Nephron (organoid): ENCODE measurements at regions not wholly inside any gene's neighbourhood (a gene's known extent, or its start where the extent isn't known, plus 50 kb on each side); places are given as distances from the start of the nearest gene placed in this dataset.

Experiments used
- H3K27ac Mint-ChIP-seq, 3 experiments: 2 replicates each; pipeline ENCODE4 v1.8.0; 2020; ENCODE audit warnings: mixed read lengths in 3 of 3, mild to moderate bottlenecking in 2 of 3, moderate library complexity in 1 of 3
- H3K27me3 Mint-ChIP-seq: 2 replicates; pipeline ENCODE4 v1.8.0; 2021; ENCODE audit warnings: low read depth, mild to moderate bottlenecking, moderate library complexity, mixed read lengths
- H3K36me3 Mint-ChIP-seq: 2 replicates; pipeline ENCODE4 v1.8.0; 2020; ENCODE audit warnings: low read depth, mixed read lengths
- H3K4me1 Mint-ChIP-seq: 2 replicates; pipeline ENCODE4 v1.8.0; 2020; ENCODE audit warnings: mixed read lengths
- H3K4me3 Mint-ChIP-seq, 3 experiments: 2 replicates each; pipeline ENCODE4 v1.8.0; 2020; ENCODE audit warnings: mild to moderate bottlenecking in 3 of 3, mixed read lengths in 3 of 3, moderate library complexity in 2 of 3
- H3K9me3 Mint-ChIP-seq: 2 replicates; pipeline ENCODE4 v1.8.0; 2020; ENCODE audit warnings: mixed read lengths
- TF ChIP-seq, protein P1 (sequence below), 3 experiments: fragments of 200-600 bp; sonication (generic); IDR thresholded peaks; one replicate each; pipeline ENCODE4 v1.5.0; 2021; ENCODE audit warnings: antibody characterized with exemption in 3 of 3; ENCODE audit not compliant: unreplicated experiment in 3 of 3

DNA sequence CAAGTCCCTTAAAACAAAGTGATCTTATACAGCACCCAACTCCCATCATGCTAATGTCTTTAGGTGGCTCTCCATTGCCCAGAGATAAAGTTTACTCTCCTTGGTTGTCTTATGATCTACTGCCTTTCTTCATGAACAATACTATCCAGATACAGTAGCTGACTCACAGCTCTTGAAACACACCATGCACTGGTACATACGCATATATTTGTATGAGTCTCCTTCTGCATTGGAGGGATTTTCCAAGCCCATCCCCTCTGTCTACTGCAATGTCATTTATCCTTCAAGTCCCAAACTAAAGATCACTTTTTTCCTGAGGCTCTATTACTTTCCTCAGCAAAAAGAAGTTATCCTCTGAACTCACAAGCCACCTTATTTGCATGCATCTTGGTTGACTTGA lies 84.7 kb upstream of the LRATD1 start:
- no peak overlapping the region for H3K27ac Mint-ChIP-seq
- no peaks in the 10 kb centered on the region for H3K36me3 Mint-ChIP-seq
- peaks cover 17% of the 10 kb centered on the region for H3K9me3 Mint-ChIP-seq
- no peak overlapping the region for H3K4me3 Mint-ChIP-seq
- H3K27me3 Mint-ChIP-seq = no peaks in the 10 kb centered on the region
- TF ChIP-seq, protein P1, sequence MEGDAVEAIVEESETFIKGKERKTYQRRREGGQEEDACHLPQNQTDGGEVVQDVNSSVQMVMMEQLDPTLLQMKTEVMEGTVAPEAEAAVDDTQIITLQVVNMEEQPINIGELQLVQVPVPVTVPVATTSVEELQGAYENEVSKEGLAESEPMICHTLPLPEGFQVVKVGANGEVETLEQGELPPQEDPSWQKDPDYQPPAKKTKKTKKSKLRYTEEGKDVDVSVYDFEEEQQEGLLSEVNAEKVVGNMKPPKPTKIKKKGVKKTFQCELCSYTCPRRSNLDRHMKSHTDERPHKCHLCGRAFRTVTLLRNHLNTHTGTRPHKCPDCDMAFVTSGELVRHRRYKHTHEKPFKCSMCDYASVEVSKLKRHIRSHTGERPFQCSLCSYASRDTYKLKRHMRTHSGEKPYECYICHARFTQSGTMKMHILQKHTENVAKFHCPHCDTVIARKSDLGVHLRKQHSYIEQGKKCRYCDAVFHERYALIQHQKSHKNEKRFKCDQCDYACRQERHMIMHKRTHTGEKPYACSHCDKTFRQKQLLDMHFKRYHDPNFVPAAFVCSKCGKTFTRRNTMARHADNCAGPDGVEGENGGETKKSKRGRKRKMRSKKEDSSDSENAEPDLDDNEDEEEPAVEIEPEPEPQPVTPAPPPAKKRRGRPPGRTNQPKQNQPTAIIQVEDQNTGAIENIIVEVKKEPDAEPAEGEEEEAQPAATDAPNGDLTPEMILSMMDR (IDR thresholded peaks at IDR 0.05; ENCODE audit: unreplicated experiment in 3 of 3) = no peak
- H3K4me1 Mint-ChIP-seq = peaks cover 21% of the 10 kb centered on the region

- TF ChIP-seq, protein P1 (IDR thresholded peaks at IDR 0.05; ENCODE audit: unreplicated experiment in 3 of 3) = no peak
- H3K36me3 Mint-ChIP-seq = no peaks in the 10 kb centered on the region
- peaks cover 19% of the 10 kb centered on the region for H3K4me1 Mint-ChIP-seq
- H3K9me3 Mint-ChIP-seq = peaks cover 2% of the 10 kb centered on the region
- H3K27ac Mint-ChIP-seq = no peak overlapping the region
- no peak overlapping the region for H3K4me3 Mint-ChIP-seq
- H3K27me3 Mint-ChIP-seq = no peaks in the 10 kb centered on the region
These were observed 81.9 kb upstream of the LRATD1 start for GRCh38 chr2:14550658-14551057.

DNA sequence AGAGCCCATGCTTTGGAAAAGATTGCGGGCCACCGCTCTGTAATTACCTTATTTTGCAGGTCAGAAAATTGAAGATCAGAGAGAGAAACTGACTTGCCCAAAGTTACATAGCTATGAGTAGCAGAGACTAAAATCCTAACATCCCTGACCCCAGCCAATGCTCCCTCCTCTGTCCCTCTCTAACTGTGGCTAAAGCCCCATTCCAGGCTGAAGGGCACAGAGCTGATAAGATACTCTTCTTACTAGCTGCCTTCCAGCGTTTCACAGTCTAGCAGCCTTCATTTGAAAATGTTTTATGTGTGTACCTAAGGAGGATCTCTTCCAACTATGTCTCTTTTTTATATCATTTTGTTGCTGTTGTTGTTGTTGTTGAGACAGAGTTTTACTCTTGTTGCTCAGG lies 81.4 kb upstream of the LRATD1 start:
- peaks cover 2% of the 10 kb centered on the region for H3K9me3 Mint-ChIP-seq
- H3K4me3 Mint-ChIP-seq = no peak overlapping the region
- peaks cover 19% of the 10 kb centered on the region for H3K4me1 Mint-ChIP-seq
- no peaks in the 10 kb centered on the region for H3K27me3 Mint-ChIP-seq
- TF ChIP-seq, protein P1 (IDR thresholded peaks at IDR 0.05; ENCODE audit: unreplicated experiment in 3 of 3) = no peak
- H3K27ac Mint-ChIP-seq = no peak overlapping the region
- no peaks in the 10 kb centered on the region for H3K36me3 Mint-ChIP-seq

- Mint-ChIP-seq H3K9me3 (no peaks in the 10 kb centered on the region), H3K27me3 (no peaks in the 10 kb centered on the region), H3K36me3 (no peaks in the 10 kb centered on the region), H3K27ac (no peak overlapping the region), H3K4me1 (peaks cover 19% of the 10 kb centered on the region), H3K4me3 (no peak overlapping the region)
- TF ChIP-seq, protein P1 (IDR thresholded peaks at IDR 0.05; ENCODE audit: unreplicated experiment in 3 of 3) = no peak
These were observed 80.2 kb upstream of the LRATD1 start for GRCh38 chr2:14552286-14552685.

DNA sequence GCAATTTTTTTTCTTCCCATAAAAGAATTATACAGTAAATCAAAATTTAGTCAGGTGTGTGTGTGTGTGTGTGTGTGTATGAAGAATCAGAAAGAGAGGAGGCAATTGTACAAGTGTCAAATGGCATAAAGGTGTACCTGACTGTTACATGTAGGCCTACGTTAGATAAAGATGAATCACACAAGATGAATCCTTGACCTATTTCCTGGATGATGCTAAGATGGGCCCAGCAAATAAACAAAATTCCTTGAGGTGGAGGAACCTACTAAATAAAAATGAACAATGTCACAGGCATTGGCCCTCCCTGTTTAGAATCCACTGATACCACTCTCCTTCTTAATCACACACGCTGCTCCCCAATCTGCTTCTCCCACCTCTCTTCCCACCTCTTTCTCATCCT lies 79.7 kb upstream of the LRATD1 start:
- TF ChIP-seq, protein P1 (IDR thresholded peaks at IDR 0.05; ENCODE audit: unreplicated experiment in 3 of 3) = no peak
- no peak overlapping the region for H3K27ac Mint-ChIP-seq
- no peak overlapping the region for H3K4me3 Mint-ChIP-seq
- no peaks in the 10 kb centered on the region for H3K27me3 Mint-ChIP-seq
- no peaks in the 10 kb centered on the region for H3K9me3 Mint-ChIP-seq
- H3K4me1 Mint-ChIP-seq = peaks cover 19% of the 10 kb centered on the region
- H3K36me3 Mint-ChIP-seq = no peaks in the 10 kb centered on the region

DNA sequence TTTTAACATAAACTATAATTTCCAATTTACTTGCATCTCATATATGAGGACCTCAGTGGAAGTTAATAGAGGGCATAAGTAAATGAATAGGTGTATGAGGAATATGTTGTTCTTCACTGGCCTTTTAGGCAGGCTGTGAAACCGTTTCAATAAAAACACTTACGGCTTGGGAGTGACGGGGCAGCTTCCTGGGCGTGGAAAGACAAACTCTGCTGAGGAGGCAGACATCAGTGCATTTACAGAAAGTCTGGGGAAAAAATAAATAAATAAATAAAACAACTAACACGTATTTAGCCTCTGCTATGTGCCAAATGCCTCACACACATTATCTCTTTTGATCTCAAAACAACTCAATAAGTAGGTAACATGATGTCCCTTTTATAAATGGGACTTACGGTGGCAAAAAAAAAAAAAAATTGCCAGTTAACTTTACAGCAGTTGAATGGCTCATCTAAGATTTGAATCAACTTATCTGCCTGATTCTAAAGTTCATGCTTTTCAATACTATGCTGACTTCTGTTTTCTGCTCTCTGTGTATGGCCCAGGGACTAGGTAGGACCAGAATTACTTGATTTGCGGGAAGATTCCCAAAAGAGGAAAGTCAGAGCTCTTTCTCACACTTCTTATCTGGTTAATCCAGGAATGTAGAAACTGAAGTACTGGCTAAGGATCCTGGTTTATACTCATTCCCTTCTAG lies 77.5 kb upstream of the LRATD1 start:
- Mint-ChIP-seq H3K27me3 (no peaks in the 10 kb centered on the region), H3K4me1 (peaks cover 6% of the 10 kb centered on the region), H3K36me3 (no peaks in the 10 kb centered on the region), H3K27ac (no peak overlapping the region), H3K9me3 (no peaks in the 10 kb centered on the region), H3K4me3 (no peak overlapping the region)
- TF ChIP-seq, protein P1 (IDR thresholded peaks at IDR 0.05; ENCODE audit: unreplicated experiment in 3 of 3) = no peak
